AG10803 (cell line): ENCODE measurements at regions not wholly inside any gene's neighbourhood (a gene's known extent, or its start where the extent isn't known, plus 50 kb on each side); places are given as distances from the start of the nearest gene placed in this dataset.
A peak's percentile ranks its signal among the peaks of the same experiment; 100 is the strongest.

Experiments
- DNase-seq: peaks from one replicate; pipeline ENCODE4 v3.0.0; 2010; ENCODE audit warnings: low read depth
- H3K4me3 ChIP-seq: 2 replicates; pipeline ENCODE4 v1.5.1; 2011; ENCODE audit warnings: mild to moderate bottlenecking, low read length, control low read depth
- TF ChIP-seq, protein P1 (sequence below): conservative IDR thresholded peaks from 2 replicates; pipeline ENCODE4 v1.5.1; 2011; ENCODE audit warnings: mild to moderate bottlenecking, low read length, control low read depth, inconsistent platforms

DNA sequence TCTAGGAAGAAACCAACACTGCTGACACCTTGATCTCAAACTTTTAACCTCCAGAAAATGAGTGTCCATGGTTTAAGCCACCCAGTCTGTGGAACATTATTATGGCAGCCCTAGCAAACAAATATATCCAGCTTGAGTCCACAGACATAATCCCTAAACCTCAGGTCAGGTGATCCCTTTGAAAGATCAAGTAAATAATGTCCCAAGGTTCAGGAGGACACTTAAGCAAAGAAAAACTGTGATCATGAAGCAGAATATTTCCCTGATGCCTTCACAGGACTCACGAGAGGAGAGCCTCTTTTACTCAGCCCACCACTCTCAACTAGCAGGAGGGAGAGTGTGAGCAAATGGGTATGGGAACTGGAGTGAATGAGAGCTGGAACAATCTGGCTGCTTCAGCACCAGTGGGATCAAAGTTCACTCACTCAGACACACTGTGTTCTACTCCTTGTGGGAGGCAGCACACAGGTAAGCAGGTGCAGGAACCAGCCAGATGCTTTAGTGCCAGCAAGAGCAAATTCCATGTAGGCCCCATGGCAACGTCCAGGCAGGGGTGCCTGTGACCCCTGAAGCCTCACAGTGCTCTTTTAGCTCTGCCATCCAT lies 608.4 kb downstream of the RAB28 start:
- TF ChIP-seq, protein P1, sequence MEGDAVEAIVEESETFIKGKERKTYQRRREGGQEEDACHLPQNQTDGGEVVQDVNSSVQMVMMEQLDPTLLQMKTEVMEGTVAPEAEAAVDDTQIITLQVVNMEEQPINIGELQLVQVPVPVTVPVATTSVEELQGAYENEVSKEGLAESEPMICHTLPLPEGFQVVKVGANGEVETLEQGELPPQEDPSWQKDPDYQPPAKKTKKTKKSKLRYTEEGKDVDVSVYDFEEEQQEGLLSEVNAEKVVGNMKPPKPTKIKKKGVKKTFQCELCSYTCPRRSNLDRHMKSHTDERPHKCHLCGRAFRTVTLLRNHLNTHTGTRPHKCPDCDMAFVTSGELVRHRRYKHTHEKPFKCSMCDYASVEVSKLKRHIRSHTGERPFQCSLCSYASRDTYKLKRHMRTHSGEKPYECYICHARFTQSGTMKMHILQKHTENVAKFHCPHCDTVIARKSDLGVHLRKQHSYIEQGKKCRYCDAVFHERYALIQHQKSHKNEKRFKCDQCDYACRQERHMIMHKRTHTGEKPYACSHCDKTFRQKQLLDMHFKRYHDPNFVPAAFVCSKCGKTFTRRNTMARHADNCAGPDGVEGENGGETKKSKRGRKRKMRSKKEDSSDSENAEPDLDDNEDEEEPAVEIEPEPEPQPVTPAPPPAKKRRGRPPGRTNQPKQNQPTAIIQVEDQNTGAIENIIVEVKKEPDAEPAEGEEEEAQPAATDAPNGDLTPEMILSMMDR = no peak
- H3K4me3 ChIP-seq = no peak overlapping the region
- DNase-seq = no peak

GRCh38 chr4:12873351-12873750 lies 610.8 kb downstream of the RAB28 start:
- no peak overlapping the region for H3K4me3 ChIP-seq
- DNase-seq = no peak
- TF ChIP-seq, protein P1 = no peak

DNA sequence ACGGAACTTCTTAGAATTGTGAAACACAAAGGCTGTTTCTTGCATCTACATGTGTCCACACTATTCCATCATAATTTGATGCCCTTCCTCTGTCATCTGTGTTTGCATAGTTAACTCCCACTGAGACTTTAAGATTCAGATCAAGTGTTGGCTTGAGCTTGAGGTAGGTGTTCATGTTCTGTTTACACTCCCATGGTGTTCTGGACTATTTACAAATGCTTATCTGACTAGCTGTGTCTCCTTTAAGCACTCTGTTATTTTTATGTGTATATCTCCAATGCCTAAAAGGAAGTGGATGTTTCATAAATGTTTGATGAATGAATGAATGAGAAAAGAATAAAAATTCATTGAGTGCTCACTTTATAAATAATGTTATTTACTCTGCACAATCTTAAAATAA lies 622.7 kb downstream of the RAB28 start:
- DNase-seq = no peak
- no peak overlapping the region for H3K4me3 ChIP-seq
- TF ChIP-seq, protein P1 = no peak

GRCh38 chr4:12852338-12853307 lies 631.5 kb downstream of the RAB28 start:
- no peak overlapping the region for H3K4me3 ChIP-seq
- TF ChIP-seq, protein P1 = peak; percentile 66
- DNase-seq = peak; percentile 69

GRCh38 chr4:12846368-12846767 lies 637.8 kb downstream of the RAB28 start:
- DNase-seq = no peak
- TF ChIP-seq, protein P1 = no peak
- H3K4me3 ChIP-seq = no peak overlapping the region

GRCh38 chr4:12844141-12844540 lies 640.0 kb downstream of the RAB28 start:
- no peak overlapping the region for H3K4me3 ChIP-seq
- DNase-seq = no peak
- TF ChIP-seq, protein P1 = no peak

DNA sequence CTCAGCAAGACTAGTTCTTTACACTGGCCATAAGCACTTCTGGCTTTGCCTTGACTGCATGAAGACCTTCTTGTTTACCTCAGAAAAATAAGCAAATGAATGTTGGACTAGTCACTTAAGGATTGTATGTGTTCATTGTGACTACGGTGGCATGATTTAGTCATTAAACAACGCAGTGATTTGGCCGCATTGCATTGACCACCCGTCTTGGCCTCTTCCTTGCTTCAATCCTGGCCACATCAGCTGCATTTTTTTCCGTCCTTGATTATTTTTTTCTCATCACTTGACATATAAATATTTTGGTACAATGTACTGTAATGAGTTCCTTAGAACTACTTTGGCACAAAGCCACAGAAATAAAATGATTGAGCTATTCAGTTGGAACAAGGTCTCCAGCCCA lies 656.2 kb downstream of the RAB28 start:
- H3K4me3 ChIP-seq = no peak overlapping the region
- no peak for DNase-seq
- TF ChIP-seq, protein P1 = no peak
